K562 (cell line): ENCODE measurements at regions not wholly inside any gene's neighbourhood (a gene's known extent, or its start where the extent isn't known, plus 50 kb on each side); places are given as distances from the start of the nearest gene placed in this dataset.

Experiments
- ATF3 ChIP-seq, 2 experiments: fragments of 450-650 bp in 1 of 2; sonication (generic) in 1 of 2; formaldehyde crosslinking in 1 of 2; IDR thresholded peaks in 1 of 2; conservative IDR thresholded peaks in 1 of 2; 2 replicates each; pipeline versions ENCODE4 v1.6.1 to v1.8.1; 2016 to 2023; ENCODE audit warnings: mild to moderate bottlenecking in 2 of 2, moderate library complexity in 2 of 2, inconsistent platforms in 1 of 2, missing genetic modification reagents in 1 of 2
- BRCA1 ChIP-seq, 2 experiments: fragments of 450-650 bp in 1 of 2; sonication (generic) in 1 of 2; formaldehyde crosslinking in 1 of 2; IDR thresholded peaks; 2 replicates each; pipeline versions ENCODE4 v1.5.0 to v1.6.1; 2017 to 2020; ENCODE audit warnings: mild to moderate bottlenecking in 1 of 2, missing genetic modification reagents in 1 of 2
- CTCF ChIP-seq, 3 experiments: IDR thresholded peaks in 2 of 3; conservative IDR thresholded peaks in 1 of 3; 2 replicates each; pipeline ENCODE4 v1.5.1; 2011 to 2012; ENCODE audit warnings: low read length in 3 of 3, mild to moderate bottlenecking in 3 of 3, control low read depth in 2 of 3, improper control_type of control experiment in 1 of 3, inconsistent platforms in 1 of 3, low read depth in 1 of 3, mixed read lengths in 1 of 3, moderate library complexity in 1 of 3; ENCODE audit not compliant: insufficient read depth in 2 of 3
- ELK1 ChIP-seq: sonication (generic); formaldehyde crosslinking; IDR thresholded peaks from 2 replicates; pipeline ENCODE4 v1.8.1; 2022; ENCODE audit warnings: missing genetic modification reagents
- EZH2 ChIP-seq: IDR thresholded peaks from 2 replicates; pipeline ENCODE4 v1.6.1; 2012; ENCODE audit warnings: low read depth, mild to moderate bottlenecking, inconsistent platforms, low read length, borderline replicate concordance
- FOXA1 ChIP-seq: fragments of 450-650 bp; IDR thresholded peaks from 2 replicates; pipeline ENCODE4 v1.6.1; 2016; ENCODE audit warnings: mild to moderate bottlenecking, borderline replicate concordance
- KDM5B ChIP-seq: fragments of 200-600 bp; sonication (generic); IDR thresholded peaks from 2 replicates; pipeline ENCODE4 v1.6.1; 2012; ENCODE audit warnings: low read depth, mild to moderate bottlenecking, moderate library complexity, low read length, control low read depth, inconsistent platforms; ENCODE audit not compliant: insufficient replicate concordance
- MEIS2 ChIP-seq: fragments of 450-650 bp; IDR thresholded peaks from 2 replicates; pipeline ENCODE4 v1.6.1; 2014; ENCODE audit warnings: mild to moderate bottlenecking; ENCODE audit not compliant: partially characterized antibody
- NR1H2 ChIP-seq: sonication (generic); formaldehyde crosslinking; IDR thresholded peaks from 2 replicates; pipeline ENCODE4 v1.4.0; 2020; ENCODE audit warnings: mild to moderate bottlenecking, missing genetic modification reagents
- PHF20 ChIP-seq: fragments of 450-650 bp; IDR thresholded peaks from 2 replicates; pipeline ENCODE4 v1.6.1; 2018; ENCODE audit not compliant: partially characterized antibody
- RAD21 ChIP-seq, 2 experiments: fragments of 250-450 bp in 1 of 2; fragments of 450-650 bp in 1 of 2; sonication (Bioruptor Pico) in 1 of 2; formaldehyde crosslinking in 1 of 2; IDR thresholded peaks in 1 of 2; conservative IDR thresholded peaks in 1 of 2; 2 replicates each; pipeline versions ENCODE4 v1.4.0 to v1.8.0; 2020 to 2022; ENCODE audit warnings: mild to moderate bottlenecking in 2 of 2, moderate library complexity in 1 of 2
- SMARCA4 ChIP-seq: fragments of 450-650 bp; IDR thresholded peaks from 2 replicates; pipeline ENCODE4 v1.6.1; 2016
- ZBTB8A ChIP-seq: fragments of 450-650 bp; IDR thresholded peaks from 2 replicates; pipeline ENCODE4 v1.6.1; 2018; ENCODE audit warnings: mild to moderate bottlenecking, moderate library complexity; ENCODE audit not compliant: partially characterized antibody
- ZNF253 ChIP-seq: fragments of 250-450 bp; sonication (Bioruptor Pico); conservative IDR thresholded peaks from 2 replicates; pipeline ENCODE4 v1.6.1; 2021; ENCODE audit warnings: mild to moderate bottlenecking

- no peak for TF ChIP-seq RAD21 (CRISPR knock-in tag; conservative IDR thresholded peaks at IDR 0.05 in 1 of 2, IDR thresholded peaks at IDR 0.05 in 1 of 2)
- no peak for TF ChIP-seq SMARCA4
- no peak for TF ChIP-seq EZH2
- no peak for TF ChIP-seq CTCF (IDR thresholded peaks at IDR 0.05 in 2 of 3, conservative IDR thresholded peaks at IDR 0.05 in 1 of 3; ENCODE audit: insufficient read depth in 2 of 3, low read depth in 1 of 3, low read length in 3 of 3)
- TF ChIP-seq ZNF253 = no peak
- no peak for TF ChIP-seq ELK1 (CRISPR knock-in tag)
- TF ChIP-seq FOXA1 = no peak
- no peak for TF ChIP-seq PHF20
- no peak for TF ChIP-seq ATF3 (IDR thresholded peaks at IDR 0.05)
- TF ChIP-seq ATF3 (CRISPR knock-in tag; conservative IDR thresholded peaks at IDR 0.05) = no peak
- no peak for TF ChIP-seq MEIS2
- TF ChIP-seq BRCA1 (IDR thresholded peaks at IDR 0.05) = no peak
- no peak for TF ChIP-seq BRCA1 (CRISPR knock-in tag; IDR thresholded peaks at IDR 0.05)
- TF ChIP-seq NR1H2 = no peak
- TF ChIP-seq ZBTB8A = no peak
- TF ChIP-seq KDM5B = no peak
Measured at GRCh38 chr4:146114066-146114465, 61.5 kb upstream of the LSM6 start.
